ENCODE measurements at regions not wholly inside any gene's neighbourhood (a gene's known extent, or its start where the extent isn't known, plus 50 kb on each side); places are given as distances from the start of the nearest gene placed in this dataset.

- TF ChIP-seq CTCF (conservative IDR thresholded peaks at IDR 0.05; ENCODE audit: low read depth, low read length): no peak
- no peak for TF ChIP-seq EZH2 (IDR thresholded peaks at IDR 0.05; ENCODE audit: low read length, unreplicated experiment)
These were observed 178.7 kb upstream of the TNFAIP3 start for GRCh38 chr6:137688230-137688971.

Data from PC-3 (cell line).